ENCODE measurements at regions not wholly inside any gene's neighbourhood (a gene's known extent, or its start where the extent isn't known, plus 50 kb on each side); places are given as distances from the start of the nearest gene placed in this dataset.

DNA sequence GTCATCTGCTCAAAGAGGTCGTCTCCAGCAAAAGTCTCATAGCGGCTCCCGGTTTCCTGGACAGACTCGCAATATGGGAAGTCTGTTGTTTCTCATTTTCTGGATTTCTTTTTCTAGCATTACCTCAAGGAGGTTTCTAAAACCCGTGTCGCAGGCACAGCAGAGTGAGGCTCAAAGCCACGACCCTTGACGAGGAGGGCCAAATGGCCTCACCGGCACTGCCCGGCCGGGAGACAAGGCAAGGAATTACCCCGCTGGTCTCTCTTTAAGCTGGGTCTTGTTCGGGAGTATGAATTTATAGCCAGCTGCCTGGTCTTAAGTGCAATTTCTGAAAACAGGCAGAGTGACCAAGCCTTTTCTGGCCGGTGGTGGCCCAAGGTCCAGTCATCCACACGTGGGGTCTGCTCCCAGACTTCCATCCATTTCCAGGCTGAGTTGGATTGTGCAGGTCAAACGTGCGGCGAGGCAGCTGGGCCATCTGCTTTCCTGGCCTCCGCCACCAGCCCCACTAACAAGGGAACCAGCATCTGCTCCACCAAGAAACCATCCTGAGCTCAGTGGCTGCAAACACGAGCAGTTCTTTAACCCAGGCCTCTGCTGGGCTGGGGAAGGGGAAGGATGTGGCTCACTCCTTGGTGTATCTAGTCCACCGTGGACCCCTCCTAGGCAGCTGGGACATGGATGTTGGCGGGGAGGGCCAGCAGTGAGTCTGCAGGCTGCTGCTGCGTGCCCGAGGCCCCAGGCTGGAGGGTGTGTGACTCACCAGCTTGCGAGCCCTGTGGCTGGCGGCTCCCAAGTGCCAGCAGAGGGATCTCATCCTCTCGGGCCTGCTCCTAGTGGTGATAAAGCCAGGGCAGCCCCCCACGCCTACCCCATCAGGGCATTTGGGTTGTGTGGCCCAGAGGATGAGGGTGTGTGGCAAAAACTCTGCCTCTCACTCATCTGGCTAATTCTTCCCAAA, 55.6 kb upstream of the COL5A1 start:
- DNase-seq (ENCODE audit: low read depth) = no peak

DNA sequence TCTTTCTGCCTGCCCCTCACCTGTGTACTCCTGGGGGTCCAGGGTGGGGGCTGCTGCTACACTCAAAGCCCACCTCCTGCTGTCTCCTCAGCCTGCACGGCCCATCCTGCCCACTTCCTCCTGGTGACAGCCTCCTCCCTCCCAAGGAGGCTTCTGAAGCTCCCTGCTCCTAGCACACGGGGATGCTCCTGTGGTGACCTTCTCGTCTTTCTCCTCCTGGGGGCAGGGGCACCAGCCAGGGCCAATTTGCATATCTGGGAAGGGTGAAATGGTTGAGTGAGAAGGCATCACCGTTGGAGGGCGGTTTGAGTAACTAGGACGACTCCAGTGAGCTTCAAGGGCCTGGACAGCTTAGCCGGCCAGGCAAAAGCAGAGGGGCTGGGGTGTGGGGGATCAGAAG, 51.9 kb upstream of the COL5A1 start:
- no peak for DNase-seq (ENCODE audit: low read depth)

- DNase-seq (ENCODE audit: low read depth) = no peak
These were observed 51.1 kb upstream of the COL5A1 start for GRCh38 chr9:134590240-134591081.

DNA sequence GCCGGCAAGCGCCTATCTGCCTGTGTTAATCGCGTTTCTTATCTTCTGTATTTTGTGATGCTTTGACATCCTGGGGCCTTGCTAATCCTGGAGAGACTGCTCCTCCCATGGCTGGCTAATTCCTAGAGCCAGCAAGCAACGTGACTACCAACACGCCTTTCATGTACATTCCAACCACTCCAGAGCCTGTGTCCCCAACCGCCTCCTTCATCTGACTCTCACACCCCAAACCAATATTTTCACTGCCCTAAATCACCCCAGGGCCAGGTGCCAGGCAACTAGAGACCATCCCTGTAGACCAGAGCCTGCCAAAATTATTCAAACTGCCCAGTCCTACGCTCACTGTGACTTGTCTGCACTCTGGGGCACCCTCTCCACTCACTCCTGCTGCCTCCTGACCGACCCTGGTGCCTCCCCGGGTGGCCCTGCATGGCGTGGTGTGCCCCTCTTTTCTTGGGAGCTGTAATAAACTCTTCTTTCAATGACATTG, 50.5 kb upstream of the COL5A1 start:
- no peak for DNase-seq (ENCODE audit: low read depth)

GRCh38 chr9:134591573-134591981, 50.0 kb upstream of the COL5A1 start:
- DNase-seq (ENCODE audit: low read depth) = no peak

Measured in forelimb muscle (tissue), 1 donor.